NT2/D1 (cell line): ENCODE measurements at regions not wholly inside any gene's neighbourhood (a gene's known extent, or its start where the extent isn't known, plus 50 kb on each side); places are given as distances from the start of the nearest gene placed in this dataset.

Experiments
- SUZ12 ChIP-seq: IDR thresholded peaks from 2 replicates; pipeline ENCODE4 v1.6.1; 2011; ENCODE audit not compliant: insufficient read length, insufficient read depth; ENCODE audit errors: extremely low read depth
- YY1 ChIP-seq: IDR thresholded peaks from 2 replicates; pipeline ENCODE4 v1.6.1; 2011; ENCODE audit not compliant: insufficient read length, insufficient read depth
- ZNF274 ChIP-seq: IDR thresholded peaks from 2 replicates; pipeline ENCODE4 v1.6.1; 2011; ENCODE audit warnings: mild to moderate bottlenecking, low read depth, low read length

DNA sequence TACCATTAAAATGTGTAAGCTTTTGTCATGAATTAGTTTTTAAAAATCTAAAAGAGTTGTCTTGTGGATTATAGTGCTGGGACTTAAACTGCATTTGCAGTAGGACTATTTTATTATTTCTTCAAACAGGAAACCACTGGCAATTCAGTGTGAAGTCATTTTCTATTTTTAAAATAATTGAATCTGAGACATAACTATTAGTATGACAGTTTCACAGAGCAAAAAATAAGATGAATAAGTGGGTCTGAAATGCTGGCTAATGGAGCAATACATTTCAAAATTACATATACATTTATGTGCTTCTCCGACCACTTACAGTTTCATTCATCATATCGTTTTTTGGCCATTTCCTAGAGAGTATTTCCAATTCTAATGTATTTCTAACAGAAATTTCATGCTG, 75.3 kb upstream of the RAPGEF2 start:
- TF ChIP-seq SUZ12 (no peak), ZNF274 (no peak), YY1 (no peak)
